GM19468 (cell line): ENCODE measurements at regions not wholly inside any gene's neighbourhood (a gene's known extent, or its start where the extent isn't known, plus 50 kb on each side); places are given as distances from the start of the nearest gene placed in this dataset.

Source experiments
- ATAC-seq: cut with Tn5 transposase; IDR thresholded peaks from one replicate; pipeline ENCODE4 v1.9.1; 2021; ENCODE audit warnings: mild to moderate bottlenecking, moderate library complexity, moderate number of reproducible peaks; ENCODE audit not compliant: unreplicated experiment; ENCODE audit errors: extremely low read depth

DNA sequence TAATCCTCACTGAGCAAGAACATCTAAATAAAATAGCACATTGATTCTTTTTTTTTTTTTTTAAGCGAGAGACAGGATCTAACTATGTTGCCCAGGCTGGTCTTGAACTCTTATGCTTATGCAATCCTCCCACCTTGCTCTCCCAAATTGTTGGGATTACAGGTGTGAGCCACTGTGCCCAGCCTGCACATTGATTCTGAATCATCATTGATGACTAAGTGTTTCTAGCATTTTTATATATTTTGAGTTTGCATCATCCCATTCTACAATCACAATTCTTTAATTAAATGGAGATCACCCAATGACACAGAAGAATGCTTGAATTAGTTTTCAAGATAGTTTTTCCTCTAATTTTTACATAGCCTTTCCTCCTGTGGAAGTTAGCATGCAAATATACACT lies 354.1 kb downstream of the KLF5 start:
- no peak for ATAC-seq

GRCh38 chr13:73411067-73411809 lies 352.4 kb downstream of the KLF5 start:
- ATAC-seq, result no peak

DNA sequence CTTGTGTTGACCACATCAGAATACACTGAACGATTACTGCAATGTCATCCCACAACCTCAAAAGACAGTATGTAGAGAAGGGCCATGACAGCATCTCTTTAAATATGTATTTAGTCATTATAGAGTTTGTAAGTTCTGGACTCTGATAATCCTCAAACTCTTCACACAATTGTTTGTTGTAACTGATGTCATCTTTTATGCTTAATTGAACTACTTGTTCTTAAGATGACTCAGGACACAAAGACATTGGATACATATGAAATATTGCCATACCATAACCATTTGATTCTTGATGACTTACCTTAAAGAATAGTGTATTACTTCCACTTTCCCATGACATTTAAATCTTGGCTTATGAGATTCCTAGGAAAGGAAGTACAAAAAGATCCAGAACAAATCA lies 347.6 kb downstream of the KLF5 start:
- no peak for ATAC-seq

- ATAC-seq, result no peak
Observed at GRCh38 chr13:73404581-73404980, 345.8 kb downstream of the KLF5 start.

DNA sequence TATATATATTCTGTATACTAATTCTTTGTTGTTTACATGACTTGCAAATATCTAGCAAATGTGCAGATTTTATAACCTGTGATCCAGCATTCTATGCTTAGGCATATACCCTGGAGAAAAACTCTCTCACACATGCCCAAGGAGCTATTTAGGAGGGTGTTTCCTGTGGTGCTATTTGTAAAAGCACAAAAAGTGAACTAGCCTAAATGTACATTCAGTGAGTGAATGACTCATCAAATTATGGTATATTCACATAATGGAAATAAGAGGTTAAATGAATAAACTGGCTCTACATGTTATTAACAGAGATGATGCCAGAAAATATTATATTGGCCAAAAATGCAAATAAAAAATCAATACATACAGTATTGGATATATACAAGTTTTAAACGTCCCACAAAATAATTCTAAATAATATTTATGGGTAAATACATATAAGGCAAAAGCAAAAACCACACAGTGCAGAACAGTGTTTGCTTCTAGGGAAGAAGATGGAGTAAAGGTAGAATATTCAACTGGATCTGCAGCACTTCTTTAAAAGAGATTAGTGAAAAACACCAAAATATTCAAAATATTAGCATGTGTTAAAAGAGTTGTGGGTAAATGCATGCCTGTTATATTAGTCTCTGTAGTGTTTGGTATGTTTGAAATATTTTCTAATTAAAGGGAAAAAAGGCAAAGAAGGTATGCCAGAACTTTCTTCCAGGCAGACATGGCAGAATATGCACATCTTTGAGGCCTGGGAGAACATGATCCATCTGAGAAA lies 344.7 kb downstream of the KLF5 start:
- no peak for ATAC-seq

DNA sequence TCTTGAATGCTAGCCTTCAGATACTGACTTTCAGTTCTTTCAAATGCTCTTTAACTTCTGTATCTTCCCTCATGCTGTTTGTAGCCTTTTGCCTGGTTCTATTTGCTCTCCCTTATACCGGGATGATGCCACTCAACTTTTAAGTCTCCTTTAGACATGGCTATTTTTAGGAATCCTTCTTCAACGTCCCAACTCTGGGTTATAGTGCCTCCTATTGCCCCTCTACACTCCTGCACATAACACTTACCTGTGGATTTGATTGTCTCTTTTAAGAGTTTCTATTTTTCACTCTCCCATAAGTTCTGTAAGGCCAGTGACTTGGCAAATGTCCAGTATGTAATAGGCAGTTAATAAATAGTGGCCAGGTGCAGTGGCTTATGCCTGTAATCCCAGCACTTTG lies 343.0 kb downstream of the KLF5 start:
- no peak for ATAC-seq

DNA sequence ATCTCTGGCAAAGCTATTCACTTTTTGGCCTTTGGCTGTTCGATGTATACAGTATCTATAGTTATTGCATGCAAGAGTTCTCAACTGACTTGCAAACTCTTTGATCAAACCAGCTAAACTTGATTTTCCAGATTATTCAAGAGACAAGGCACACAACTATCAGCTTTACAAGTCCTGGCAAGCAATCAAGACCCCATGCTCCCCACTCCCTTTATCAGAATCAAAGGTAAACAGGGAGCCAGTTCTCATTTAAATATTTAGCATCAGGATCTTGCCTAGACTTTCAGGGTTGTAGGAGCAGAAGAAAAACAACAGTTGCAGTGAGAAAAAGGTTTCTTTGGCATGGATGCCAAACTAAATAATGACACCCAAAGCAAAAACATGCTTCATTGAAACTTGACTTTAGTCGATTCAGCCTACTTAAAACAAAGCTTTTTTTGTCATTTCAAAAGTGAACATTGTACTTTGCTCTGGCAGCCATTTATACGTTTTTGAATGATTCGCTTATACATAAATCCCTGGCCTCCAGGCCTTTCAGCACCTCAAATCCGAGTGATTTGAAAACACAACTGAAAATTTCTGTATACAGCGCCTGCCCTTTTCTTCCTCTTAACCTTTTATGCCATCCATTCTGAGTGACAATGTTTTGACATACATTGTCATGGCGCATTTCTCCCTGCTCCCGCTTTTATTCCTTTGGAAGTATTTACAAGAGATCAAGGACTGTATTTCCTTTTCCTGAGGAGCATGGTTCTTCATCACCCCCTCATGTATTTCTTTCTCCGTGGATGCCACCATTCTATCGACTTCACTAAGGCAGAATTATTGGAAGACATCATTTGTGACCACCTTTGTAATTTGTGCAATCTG lies 340.8 kb downstream of the KLF5 start:
- ATAC-seq, result no peak

GRCh38 chr13:73397496-73398305 lies 338.9 kb downstream of the KLF5 start:
- ATAC-seq, result no peak

GRCh38 chr13:73394066-73394465 lies 335.3 kb downstream of the KLF5 start:
- no peak for ATAC-seq

GRCh38 chr13:73390100-73390499 lies 331.3 kb downstream of the KLF5 start:
- ATAC-seq, result no peak

GRCh38 chr13:73388586-73388985 lies 329.8 kb downstream of the KLF5 start:
- no peak for ATAC-seq

- ATAC-seq, result no peak
Observed at GRCh38 chr13:73387318-73387717, 328.5 kb downstream of the KLF5 start.

DNA sequence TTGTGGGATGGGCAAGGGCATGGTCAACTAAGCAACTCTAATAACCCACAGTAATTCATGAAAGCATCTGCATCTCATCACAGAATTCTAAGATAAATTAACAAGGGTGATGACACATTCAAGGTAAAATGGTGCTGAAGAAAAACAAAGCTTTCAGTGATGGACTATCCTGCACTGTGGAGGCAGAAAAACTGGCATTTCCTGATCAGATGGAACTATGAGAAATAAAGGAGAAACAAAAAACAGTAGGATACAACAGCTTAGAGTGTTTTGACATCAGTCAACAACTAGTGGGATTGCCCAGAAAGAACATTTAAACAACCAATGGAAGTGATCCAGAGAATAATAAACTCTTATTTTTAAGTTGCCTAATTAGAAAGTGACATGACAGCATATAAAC lies 327.0 kb downstream of the KLF5 start:
- no peak for ATAC-seq

GRCh38 chr13:73372666-73373627 lies 314.1 kb downstream of the KLF5 start:
- ATAC-seq, result no peak

DNA sequence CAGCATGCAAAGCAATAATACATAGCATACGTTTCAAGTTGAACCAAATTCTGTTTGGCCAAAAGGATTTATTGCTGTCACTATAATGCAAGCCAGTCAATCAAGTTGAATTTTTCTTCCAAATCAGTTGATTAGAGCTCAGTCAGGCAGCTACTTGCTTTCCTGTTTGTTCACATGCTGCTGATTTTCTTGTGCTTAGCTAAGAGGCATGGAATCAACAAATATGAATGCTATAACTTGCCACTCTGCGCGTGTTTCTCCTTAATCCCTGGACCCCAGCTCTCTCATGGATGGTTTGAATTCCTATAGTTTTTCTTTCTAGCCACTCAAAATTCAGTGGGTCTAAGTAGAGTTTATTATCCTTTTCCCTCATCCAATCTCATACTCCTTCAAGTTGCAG lies 311.3 kb downstream of the KLF5 start:
- no peak for ATAC-seq

- no peak for ATAC-seq
Observed at GRCh38 chr13:73369095-73369494, 310.3 kb downstream of the KLF5 start.

DNA sequence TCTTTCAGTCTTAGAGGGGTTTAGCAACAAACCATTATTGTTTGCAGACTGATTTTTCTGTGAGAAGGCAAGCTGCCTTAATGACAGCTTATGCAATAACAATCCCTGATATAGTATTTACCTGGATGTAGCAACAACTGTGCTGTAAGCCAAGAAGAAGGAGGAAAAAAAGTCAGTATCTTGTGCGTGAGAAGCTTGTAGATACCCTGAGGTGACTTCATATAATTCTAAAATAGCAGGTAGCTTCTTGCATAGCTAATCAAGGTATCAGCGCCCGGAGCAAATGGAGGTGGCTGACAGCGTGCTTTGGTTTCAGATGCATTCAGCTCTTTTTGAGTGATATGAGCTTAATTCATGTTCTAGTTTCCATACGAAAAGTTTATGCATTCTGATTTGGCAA lies 309.8 kb downstream of the KLF5 start:
- ATAC-seq, result no peak

DNA sequence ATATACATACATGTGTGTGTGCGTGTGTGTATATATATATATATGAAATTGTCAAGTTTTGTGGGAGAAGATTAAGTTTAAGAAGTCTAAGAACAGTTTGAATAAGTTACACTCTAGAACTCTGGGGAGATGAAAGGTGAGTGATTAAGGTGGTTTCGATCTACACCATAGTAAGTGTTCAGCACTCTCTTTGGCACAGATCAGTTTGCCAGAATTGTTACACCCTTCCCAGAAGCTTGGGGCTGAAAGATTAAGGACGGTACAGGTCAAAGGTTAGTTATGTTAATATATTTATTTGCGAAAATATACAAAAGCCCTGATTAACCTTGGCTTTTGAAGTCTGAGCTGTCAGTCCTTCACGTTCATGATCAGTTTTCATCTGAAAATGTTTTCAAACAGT lies 309.1 kb downstream of the KLF5 start:
- no peak for ATAC-seq

DNA sequence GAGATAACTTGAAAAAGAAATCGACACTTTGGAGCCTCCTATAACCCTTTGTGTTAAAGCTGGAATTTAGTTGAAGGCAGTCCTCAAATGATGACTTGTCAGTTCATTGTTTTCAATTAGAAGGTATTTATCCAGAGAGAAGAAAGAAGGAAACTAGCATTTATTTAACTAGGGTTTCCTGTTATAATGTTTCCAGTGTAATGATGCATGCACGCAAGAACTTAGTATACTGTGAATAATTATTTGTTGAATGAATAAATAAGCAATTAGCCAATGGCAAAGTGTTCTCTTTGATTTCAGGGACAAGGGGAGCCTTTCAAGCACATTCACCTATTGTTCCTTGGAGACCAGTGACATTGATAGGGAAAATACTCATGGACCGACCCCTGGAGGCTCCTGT lies 307.4 kb downstream of the KLF5 start:
- no peak for ATAC-seq
